ENCODE measurements at regions not wholly inside any gene's neighbourhood (a gene's known extent, or its start where the extent isn't known, plus 50 kb on each side); places are given as distances from the start of the nearest gene placed in this dataset.

DNA sequence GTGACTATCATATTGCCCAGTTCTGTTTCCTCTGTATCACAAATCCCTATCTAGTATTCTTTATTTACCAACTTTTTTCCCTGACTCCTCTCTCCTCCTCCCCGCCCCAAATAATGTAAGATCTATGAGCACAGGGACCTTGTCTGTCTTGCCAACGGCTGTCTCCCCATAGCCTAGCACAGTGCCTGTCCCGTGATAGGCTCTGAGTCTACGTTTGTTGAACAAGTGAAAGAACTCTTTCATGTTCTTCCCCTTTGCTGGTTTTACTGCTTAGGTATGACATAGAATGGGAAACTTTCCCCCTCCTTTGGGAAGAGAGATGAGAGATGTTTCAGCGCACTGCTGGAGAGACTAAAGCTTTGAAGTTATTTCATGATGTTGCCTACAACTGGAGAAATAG lies 367.0 kb downstream of the PRDM2 start:
- no peaks in the 10 kb centered on the region for H3K9me3 ChIP-seq (ENCODE audit: control insufficient read depth, low read depth, low read length)
- peaks cover 4% of the 10 kb centered on the region for H3K27me3 ChIP-seq (ENCODE audit: control insufficient read depth, extremely low read depth, insufficient read depth, low read length)
- no peak for DNase-seq (ENCODE audit: low read depth, low spot score)
- H3K27ac ChIP-seq (ENCODE audit: control insufficient read depth, insufficient read depth, low read length) = no peak overlapping the region
- H3K9ac ChIP-seq (ENCODE audit: control insufficient read depth, extremely low read depth, insufficient read depth, low read length) = no peak overlapping the region
- H3K9me1 ChIP-seq (ENCODE audit: control insufficient read depth, extremely low read depth, insufficient read depth, low read length) = no peaks in the 10 kb centered on the region
- no peak overlapping the region for H2AFZ ChIP-seq (ENCODE audit: control insufficient read depth, low read length)
- FAIRE-seq = no peak
- H3K36me3 ChIP-seq (ENCODE audit: control insufficient read depth in 2 of 2, extremely low read depth in 1 of 2, insufficient read depth in 2 of 2, low read length in 2 of 2) = no peaks in the 10 kb centered on the region
- no peak for TF ChIP-seq EZH2 (IDR thresholded peaks at IDR 0.05; ENCODE audit: low read length)
- TF ChIP-seq, protein P1, sequence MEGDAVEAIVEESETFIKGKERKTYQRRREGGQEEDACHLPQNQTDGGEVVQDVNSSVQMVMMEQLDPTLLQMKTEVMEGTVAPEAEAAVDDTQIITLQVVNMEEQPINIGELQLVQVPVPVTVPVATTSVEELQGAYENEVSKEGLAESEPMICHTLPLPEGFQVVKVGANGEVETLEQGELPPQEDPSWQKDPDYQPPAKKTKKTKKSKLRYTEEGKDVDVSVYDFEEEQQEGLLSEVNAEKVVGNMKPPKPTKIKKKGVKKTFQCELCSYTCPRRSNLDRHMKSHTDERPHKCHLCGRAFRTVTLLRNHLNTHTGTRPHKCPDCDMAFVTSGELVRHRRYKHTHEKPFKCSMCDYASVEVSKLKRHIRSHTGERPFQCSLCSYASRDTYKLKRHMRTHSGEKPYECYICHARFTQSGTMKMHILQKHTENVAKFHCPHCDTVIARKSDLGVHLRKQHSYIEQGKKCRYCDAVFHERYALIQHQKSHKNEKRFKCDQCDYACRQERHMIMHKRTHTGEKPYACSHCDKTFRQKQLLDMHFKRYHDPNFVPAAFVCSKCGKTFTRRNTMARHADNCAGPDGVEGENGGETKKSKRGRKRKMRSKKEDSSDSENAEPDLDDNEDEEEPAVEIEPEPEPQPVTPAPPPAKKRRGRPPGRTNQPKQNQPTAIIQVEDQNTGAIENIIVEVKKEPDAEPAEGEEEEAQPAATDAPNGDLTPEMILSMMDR (optimal IDR thresholded peaks at IDR 0.05 in 1 of 3, IDR thresholded peaks at IDR 0.05 in 1 of 3, conservative IDR thresholded peaks at IDR 0.05 in 1 of 3; ENCODE audit: extremely low read depth in 1 of 3, insufficient read depth in 2 of 3, low read length in 3 of 3) = no peak
- H3K4me3 ChIP-seq (ENCODE audit: control insufficient read depth in 2 of 3, extremely low read depth in 1 of 3, insufficient read depth in 2 of 3, low read depth in 1 of 3, low read length in 3 of 3) = no peak overlapping the region
- H3K4me1 ChIP-seq (ENCODE audit: control insufficient read depth, extremely low read depth, insufficient read depth, low read length) = peaks cover 7% of the 10 kb centered on the region
- dilution Hi-C loops (cut with MboI; ENCODE audit: extremely low pct_ligation_motif_present, low sequenced_read_pairs) = no loop called here
- H3K4me2 ChIP-seq (ENCODE audit: control insufficient read depth, extremely low read depth, insufficient read depth, low read depth, low read length) = no peak overlapping the region
- no peaks in the 10 kb centered on the region for H3K79me2 ChIP-seq (ENCODE audit: control insufficient read depth, insufficient read depth, low read length)
- H4K20me1 ChIP-seq (ENCODE audit: control insufficient read depth, extremely low read depth, insufficient read depth, low read length) = no peaks in the 10 kb centered on the region

DNA sequence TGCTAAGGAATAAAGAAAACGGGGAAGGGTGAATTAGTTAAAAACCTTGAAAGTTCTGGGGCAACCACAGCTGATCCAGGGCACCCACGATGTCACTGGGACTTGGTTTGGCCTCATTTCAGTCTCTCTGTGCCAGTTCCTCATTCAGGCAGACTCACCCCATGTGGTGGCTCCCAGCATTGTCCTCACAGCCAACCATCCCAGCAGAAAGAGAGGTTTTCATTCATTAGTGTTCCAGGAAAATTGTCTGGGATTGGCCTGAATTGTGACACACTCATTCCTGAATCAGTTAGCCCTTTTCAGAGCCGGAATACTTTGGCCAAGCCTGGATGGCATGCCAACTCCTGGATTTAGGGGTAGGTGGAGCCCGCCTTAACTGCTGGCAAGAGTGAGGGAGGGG lies 367.7 kb downstream of the PRDM2 start:
- Histone ChIP-seq H3K79me2 (ENCODE audit: control insufficient read depth, insufficient read depth, low read length) (no peaks in the 10 kb centered on the region), H3K36me3 (ENCODE audit: control insufficient read depth in 2 of 2, extremely low read depth in 1 of 2, insufficient read depth in 2 of 2, low read length in 2 of 2) (no peaks in the 10 kb centered on the region), H2AFZ (ENCODE audit: control insufficient read depth, low read length) (no peak overlapping the region), H4K20me1 (ENCODE audit: control insufficient read depth, extremely low read depth, insufficient read depth, low read length) (no peaks in the 10 kb centered on the region), H3K4me2 (ENCODE audit: control insufficient read depth, extremely low read depth, insufficient read depth, low read depth, low read length) (no peak overlapping the region), H3K9ac (ENCODE audit: control insufficient read depth, extremely low read depth, insufficient read depth, low read length) (no peak overlapping the region), H3K27me3 (ENCODE audit: control insufficient read depth, extremely low read depth, insufficient read depth, low read length) (peaks cover 4% of the 10 kb centered on the region), H3K9me3 (ENCODE audit: control insufficient read depth, low read depth, low read length) (no peaks in the 10 kb centered on the region), H3K4me3 (ENCODE audit: control insufficient read depth in 2 of 3, extremely low read depth in 1 of 3, insufficient read depth in 2 of 3, low read depth in 1 of 3, low read length in 3 of 3) (no peak overlapping the region), H3K27ac (ENCODE audit: control insufficient read depth, insufficient read depth, low read length) (no peak overlapping the region), H3K9me1 (ENCODE audit: control insufficient read depth, extremely low read depth, insufficient read depth, low read length) (no peaks in the 10 kb centered on the region), H3K4me1 (ENCODE audit: control insufficient read depth, extremely low read depth, insufficient read depth, low read length) (peaks cover 7% of the 10 kb centered on the region)
- no peak for FAIRE-seq
- DNase-seq (ENCODE audit: low read depth, low spot score) = no peak
- dilution Hi-C loops (cut with MboI; ENCODE audit: extremely low pct_ligation_motif_present, low sequenced_read_pairs) = no loop called here
- TF ChIP-seq EZH2 (IDR thresholded peaks at IDR 0.05; ENCODE audit: low read length) = no peak
- TF ChIP-seq, protein P1 (optimal IDR thresholded peaks at IDR 0.05 in 1 of 3, IDR thresholded peaks at IDR 0.05 in 1 of 3, conservative IDR thresholded peaks at IDR 0.05 in 1 of 3; ENCODE audit: extremely low read depth in 1 of 3, insufficient read depth in 2 of 3, low read length in 3 of 3) = no peak
